Spleen (tissue), 11 donors: ENCODE measurements at regions not wholly inside any gene's neighbourhood (a gene's known extent, or its start where the extent isn't known, plus 50 kb on each side); places are given as distances from the start of the nearest gene placed in this dataset.

ENCODE experiments used
- DNase-seq: peaks from one replicate; pipeline ENCODE4 v3.0.0-alpha.2; 2020
- H3K27ac ChIP-seq, 8 donors: fragments of 200-600 bp; sonication (generic) in 7 of 8; 1 replicate in 4 of 8; 2 replicates in 4 of 8; pipeline versions ENCODE4 v1.5.0 to v1.8.0; 2016 to 2021; ENCODE audit warnings: inconsistent platforms in 4 of 8, mild to moderate bottlenecking in 4 of 8, moderate library complexity in 1 of 8
- H3K27me3 ChIP-seq, 7 donors: fragments of 200-600 bp; sonication (generic) in 6 of 7; replicated peaks in 1 of 7; 1 replicate in 4 of 7; 2 replicates in 3 of 7; pipeline versions ENCODE4 v1.5.0 to v1.8.0; 2016 to 2021; ENCODE audit warnings: inconsistent platforms in 3 of 7, mild to moderate bottlenecking in 1 of 7
- H3K36me3 ChIP-seq, 6 donors: fragments of 200-600 bp; sonication (generic) in 5 of 6; 1 replicate in 4 of 6; 2 replicates in 2 of 6; pipeline versions ENCODE4 v1.5.0 to v1.8.0; 2016 to 2021; ENCODE audit warnings: inconsistent platforms in 2 of 6
- H3K4me1 ChIP-seq, 6 donors: fragments of 200-600 bp; sonication (generic) in 5 of 6; 1 replicate in 3 of 6; 2 replicates in 3 of 6; pipeline versions ENCODE4 v1.5.0 to v1.8.0; 2016 to 2021; ENCODE audit warnings: inconsistent platforms in 3 of 6
- H3K4me3 ChIP-seq, 8 donors: fragments of 200-600 bp; sonication (generic) in 7 of 8; 1 replicate in 4 of 8; 2 replicates in 4 of 8; pipeline versions ENCODE4 v1.5.0 to v1.8.0; 2016 to 2021; ENCODE audit warnings: inconsistent platforms in 4 of 8, mild to moderate bottlenecking in 4 of 8, moderate library complexity in 2 of 8
- H3K9me3 ChIP-seq, 8 donors: fragments of 200-600 bp; sonication (generic) in 7 of 8; 1 replicate in 4 of 8; 2 replicates in 4 of 8; pipeline versions ENCODE4 v1.5.0 to v1.8.0; 2016 to 2021; ENCODE audit warnings: inconsistent platforms in 4 of 8
- CTCF ChIP-seq, 11 experiments: fragments of 200-600 bp in 7 of 11; fragments of 450-650 bp in 4 of 11; sonication (generic) in 4 of 11; IDR thresholded peaks in 8 of 11; conservative IDR thresholded peaks in 3 of 11; 1 replicate in 7 of 11; 2 replicates in 4 of 11; pipeline versions ENCODE4 v1.4.0 to v1.8.0; 2016 to 2021; ENCODE audit warnings: antibody characterized with exemption in 11 of 11, inconsistent platforms in 4 of 11, mild to moderate bottlenecking in 1 of 11
- POLR2A ChIP-seq, 3 donors: fragments of 450-650 bp; IDR thresholded peaks; one replicate each; pipeline ENCODE4 v1.5.1; 2017; ENCODE audit warnings: antibody characterized with exemption in 3 of 3, mild to moderate bottlenecking in 1 of 3
- POLR2AphosphoS5 ChIP-seq, 3 donors: sonication (generic); formaldehyde crosslinking; IDR thresholded peaks; one replicate each; pipeline ENCODE4 v1.5.1; 2017; ENCODE audit warnings: antibody characterized with exemption in 3 of 3
- WGBS, 5 donors: extraction: QIAGEN DNeasy Blood & Tissue Kit in 3 of 5; methylation state at CpG; one replicate each; pipeline versions ENCODE4 v1.1.5 to v1.1.7; 2013 to 2018; 5-methylcytosine and 5-hydroxymethylcytosine counted together
- intact Hi-C: fragments of 100-400 bp; cut with DNase I; formaldehyde crosslinking; loops from one replicate; pipeline ENCODE4 v1.15.0; 2023; ENCODE audit warnings: low total_unique reads
- donor health status: healthy with polysubstance abuse.
- donor health status: DM: no; HTN: no; CAD: no; lungs with moderate emphysema.
- donor health status: DM: no; HTN: no; CAD: no.
- donor health status: Bipolar disorder and iron deficiency.
- donor health status: healthy.
- donor health status: DM: no; HTN: no; CAD: no.
- donor health status: DM: yes; HTN: yes; CAD: no.

DNA sequence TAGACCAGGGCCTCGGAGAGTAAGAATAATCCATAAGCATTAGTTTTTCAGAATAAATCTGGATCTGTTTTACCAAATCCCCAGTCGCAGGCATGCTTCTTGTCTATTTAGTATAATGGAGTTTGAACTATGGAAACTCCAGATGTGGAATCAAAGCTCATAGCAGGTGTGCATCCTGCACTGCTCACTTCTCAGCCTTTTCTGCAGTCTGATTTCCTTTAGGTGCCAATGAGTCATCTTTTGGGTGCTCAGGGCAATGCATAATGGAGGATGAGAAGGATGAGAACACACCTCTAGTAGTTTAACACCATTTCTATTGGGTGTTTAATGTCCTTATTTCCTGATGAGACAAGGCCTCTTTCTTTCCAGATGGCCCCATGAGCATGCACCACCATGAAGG is 961.2 kb downstream of the TMEM121 start:
- Histone ChIP-seq H3K4me1 (no peaks in the 10 kb centered on the region), H3K4me3 (no peak overlapping the region), H3K9me3 (no peaks in the 10 kb centered on the region), H3K36me3 (no peaks in the 10 kb centered on the region), H3K27me3 (no peaks in the 10 kb centered on the region), H3K27ac (no peak overlapping the region)
- TF ChIP-seq POLR2AphosphoS5 (IDR thresholded peaks at IDR 0.05) (no peak), POLR2A (IDR thresholded peaks at IDR 0.05) (no peak), CTCF (IDR thresholded peaks at IDR 0.05 in 8 of 11, conservative IDR thresholded peaks at IDR 0.05 in 3 of 11) (no peak)
- 58 to 78% (median 73%) methylated on average over 2 of the region's 2 CpGs for WGBS, 5 donors
- DNase-seq = no peak
- intact Hi-C loops = no loop called here

GRCh38 chr14:106488291-106488690 is 961.9 kb downstream of the TMEM121 start:
- WGBS, 5 donors = 53 to 89% (median 78%) methylated on average over 1 of the region's 1 CpG
- intact Hi-C loops = no loop called here
- Histone ChIP-seq H3K9me3 (no peaks in the 10 kb centered on the region), H3K36me3 (no peaks in the 10 kb centered on the region), H3K4me1 (no peaks in the 10 kb centered on the region), H3K4me3 (no peak overlapping the region), H3K27me3 (no peaks in the 10 kb centered on the region), H3K27ac (no peak overlapping the region)
- TF ChIP-seq CTCF (IDR thresholded peaks at IDR 0.05 in 8 of 11, conservative IDR thresholded peaks at IDR 0.05 in 3 of 11) (no peak), POLR2A (IDR thresholded peaks at IDR 0.05) (no peak), POLR2AphosphoS5 (IDR thresholded peaks at IDR 0.05) (no peak)
- no peak for DNase-seq

DNA sequence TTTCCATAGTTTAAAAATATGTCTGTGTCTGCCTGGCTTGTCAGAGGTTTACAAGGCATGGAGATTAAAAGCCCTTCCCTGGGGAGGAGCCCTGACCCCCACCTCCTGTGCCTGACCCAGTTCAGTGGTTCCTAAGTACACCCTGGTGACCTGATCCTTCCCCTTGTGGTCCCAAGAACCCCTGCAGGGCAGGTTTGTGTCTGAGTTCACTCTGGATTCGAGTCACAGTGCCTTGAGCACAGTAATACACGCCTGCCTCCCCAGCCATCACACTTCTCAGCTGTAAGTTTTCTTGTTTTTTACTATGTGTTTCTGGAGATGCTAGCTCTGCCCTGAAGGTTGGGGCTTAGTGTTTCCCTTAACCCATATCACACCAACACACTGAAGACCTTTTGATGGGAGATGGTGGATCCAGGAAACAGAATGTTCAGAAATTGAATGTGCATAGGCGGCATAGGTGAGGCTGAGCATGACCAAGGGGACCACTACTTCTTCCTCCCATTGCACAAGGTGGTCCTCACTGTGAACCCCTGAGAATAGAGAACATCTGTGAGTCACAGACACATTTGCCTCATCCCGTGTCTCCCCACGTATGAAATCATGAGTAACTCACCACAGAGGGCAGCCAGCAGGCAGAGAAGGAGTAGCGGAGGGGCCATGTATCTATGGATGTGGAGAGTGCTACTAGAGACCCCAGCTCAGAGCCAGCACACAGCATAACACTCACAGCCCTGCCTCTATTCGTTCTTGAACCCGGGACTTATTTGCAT is 962.9 kb downstream of the TMEM121 start:
- DNase-seq = no peak
- Histone ChIP-seq H3K36me3 (no peaks in the 10 kb centered on the region), H3K4me1 (no peaks in the 10 kb centered on the region), H3K27ac (no peak overlapping the region), H3K9me3 (no peaks in the 10 kb centered on the region), H3K27me3 (no peaks in the 10 kb centered on the region), H3K4me3 (no peak overlapping the region)
- intact Hi-C loops = no loop called here
- TF ChIP-seq POLR2A (IDR thresholded peaks at IDR 0.05) (no peak), POLR2AphosphoS5 (IDR thresholded peaks at IDR 0.05) (no peak), CTCF (IDR thresholded peaks at IDR 0.05 in 8 of 11, conservative IDR thresholded peaks at IDR 0.05 in 3 of 11) (no peak)
- WGBS, 5 donors = 58 to 70% (median 62%) methylated on average over 7 to 8 of the region's 8 CpGs

- Histone ChIP-seq H3K4me1 (peaks cover 0 to 9% (median 7%) of the 10 kb centered on the region in 6 donors), H3K9me3 (peaks cover 0 to under 1% (median 0%) of the 10 kb centered on the region in 8 donors), H3K4me3 (no peak overlapping the region), H3K27me3 (no peaks in the 10 kb centered on the region), H3K27ac (no peak overlapping the region), H3K36me3 (no peaks in the 10 kb centered on the region)
- TF ChIP-seq POLR2A (IDR thresholded peaks at IDR 0.05) (no peak), POLR2AphosphoS5 (IDR thresholded peaks at IDR 0.05) (no peak), CTCF (IDR thresholded peaks at IDR 0.05 in 8 of 11, conservative IDR thresholded peaks at IDR 0.05 in 3 of 11) (no peak)
- intact Hi-C loops = no loop called here
- DNase-seq = no peak
- 78 to 82% (median 80%) methylated on average over 5 of the region's 5 CpGs for WGBS, 5 donors
Observed at GRCh38 chr14:106490442-106490841, 964.1 kb downstream of the TMEM121 start.
